Germinal center (tissue), 1 donor: ENCODE measurements at regions not wholly inside any gene's neighbourhood (a gene's known extent, or its start where the extent isn't known, plus 50 kb on each side); places are given as distances from the start of the nearest gene placed in this dataset.
A peak's percentile ranks its signal among the peaks of the same experiment; 100 is the strongest.
"Not testable (repeated sequence)": the region's sequence is repeated elsewhere in the genome, so short reads cannot be mapped to it uniquely, and the experiment has no call there.

ENCODE experiments used
- DNase-seq: peaks from one replicate; pipeline ENCODE4 v3.0.0; 2012; ENCODE audit warnings: mixed read lengths, low spot score

GRCh38 chr12:54105809-54106208 is 52.2 kb downstream of the HOXC4 start:
- not testable (repeated sequence) for DNase-seq

GRCh38 chr12:54106252-54106651 is 52.6 kb downstream of the HOXC4 start:
- not testable (repeated sequence) for DNase-seq

- not testable (repeated sequence) for DNase-seq
Observed at GRCh38 chr12:54106803-54107579, 53.4 kb downstream of the HOXC4 start.

- DNase-seq, result not testable (repeated sequence)
Observed at GRCh38 chr12:54112336-54112735, 58.7 kb downstream of the HOXC4 start.

- DNase-seq, result not testable (repeated sequence)
Observed at GRCh38 chr12:54116055-54116454, 62.4 kb downstream of the HOXC4 start.

- DNase-seq, result not testable (repeated sequence)
Observed at GRCh38 chr12:54117392-54117791, 63.8 kb downstream of the HOXC4 start.

- not testable (repeated sequence) for DNase-seq
Observed at GRCh38 chr12:54119082-54119481, 65.4 kb downstream of the HOXC4 start.

- not testable (repeated sequence) for DNase-seq
Observed at GRCh38 chr12:54123981-54124380, 64.8 kb downstream of the SMUG1 start.

- DNase-seq, result not testable (repeated sequence)
Observed at GRCh38 chr12:54125708-54126028, 63.1 kb downstream of the SMUG1 start.

- no peak for DNase-seq
Observed at GRCh38 chr12:54126029-54126695, 62.6 kb downstream of the SMUG1 start.

GRCh38 chr12:54126696-54127537 is 61.9 kb downstream of the SMUG1 start:
- peak; percentile 2 for DNase-seq

GRCh38 chr12:54127538-54128259 is 61.1 kb downstream of the SMUG1 start:
- no peak for DNase-seq

- no peak for DNase-seq
Observed at GRCh38 chr12:54128416-54128815, 60.4 kb downstream of the SMUG1 start.

- no peak for DNase-seq
Observed at GRCh38 chr12:54129028-54129903, 59.5 kb downstream of the SMUG1 start.
